ENCODE measurements at regions not wholly inside any gene's neighbourhood (a gene's known extent, or its start where the extent isn't known, plus 50 kb on each side); places are given as distances from the start of the nearest gene placed in this dataset.

DNA sequence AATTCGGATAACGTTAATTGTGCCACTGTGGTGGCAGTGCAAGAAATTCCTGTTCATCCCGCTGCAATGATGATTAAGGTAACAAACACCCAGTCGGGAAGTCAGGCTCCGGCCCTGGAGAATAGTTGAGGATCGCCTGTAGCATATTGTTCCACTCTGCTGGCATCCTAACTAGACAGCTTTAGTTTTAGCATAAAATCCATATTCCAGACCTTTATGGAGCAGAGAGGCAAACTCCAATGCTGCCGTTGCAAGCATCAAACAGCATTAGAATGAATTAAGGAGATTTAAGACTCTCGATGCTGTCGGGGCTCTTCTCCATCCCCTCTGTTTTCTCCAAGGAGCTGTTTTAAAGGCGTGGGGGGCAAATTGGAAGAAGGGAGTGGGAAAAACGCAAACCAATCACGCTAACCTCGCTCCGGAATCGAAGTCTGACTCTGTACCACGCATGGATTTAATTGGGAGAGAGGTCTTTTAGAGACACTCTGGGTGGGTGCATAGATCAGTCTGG, 660.4 kb downstream of the VRK1 start:
- TF ChIP-seq CTCF (IDR thresholded peaks at IDR 0.05) = no peak
- no peak for TF ChIP-seq POLR2A (IDR thresholded peaks at IDR 0.05)
- TF ChIP-seq POLR2AphosphoS5 (IDR thresholded peaks at IDR 0.05) = no peak

All from suprapubic skin (tissue), 4 donors.